Skin epidermis (tissue), 12 donors: ENCODE measurements at regions not wholly inside any gene's neighbourhood (a gene's known extent, or its start where the extent isn't known, plus 50 kb on each side); places are given as distances from the start of the nearest gene placed in this dataset.
"Not testable (repeated sequence)": the region's sequence is repeated elsewhere in the genome, so short reads cannot be mapped to it uniquely, and the experiment has no call there.

Experiments used
- H3K27ac ChIP-seq, 21 experiments: fragments of 200-600 bp; sonication (generic) in 11 of 21; one replicate each; pipeline ENCODE4 v1.5.0; 2020; ENCODE audit warnings: mild to moderate bottlenecking in 3 of 21, inconsistent platforms in 2 of 21, moderate library complexity in 2 of 21
- H3K4me3 ChIP-seq, 7 experiments: fragments of 200-600 bp; sonication (generic) in 2 of 7; one replicate each; pipeline ENCODE4 v1.5.0; 2020; ENCODE audit warnings: inconsistent platforms in 2 of 7, mild to moderate bottlenecking in 2 of 7, moderate library complexity in 1 of 7

- H3K27ac ChIP-seq = no peak overlapping the region
These were observed 60.5 kb upstream of the USP9X start for GRCh38 chrX:41024755-41025154.

GRCh38 chrX:41025926-41026701, 59.1 kb upstream of the USP9X start:
- Histone ChIP-seq H3K4me3 (no peak overlapping the region), H3K27ac (no peak overlapping the region)

More at GRCh38 chrX:41024755-41025154, 60.5 kb upstream of the USP9X start:
- H3K4me3 ChIP-seq = no peak overlapping the region

- Histone ChIP-seq H3K4me3 (no peak overlapping the region), H3K27ac (no peak overlapping the region)
These were observed 58.6 kb upstream of the USP9X start for GRCh38 chrX:41026702-41027078.

- no peak overlapping the region for H3K27ac ChIP-seq
- no peak overlapping the region for H3K4me3 ChIP-seq
These were observed 55.9 kb upstream of the USP9X start for GRCh38 chrX:41029332-41029731.

GRCh38 chrX:41031256-41031967, 53.8 kb upstream of the USP9X start:
- H3K4me3 ChIP-seq = no peak overlapping the region
- H3K27ac ChIP-seq = no peak overlapping the region

GRCh38 chrX:41033299-41033698, 51.9 kb upstream of the USP9X start:
- Histone ChIP-seq H3K27ac (no peak overlapping the region), H3K4me3 (no peak overlapping the region)

GRCh38 chrX:41034902-41035301, 50.3 kb upstream of the USP9X start:
- not testable (repeated sequence) for H3K27ac ChIP-seq, H3K4me3 ChIP-seq
